GM12865 (cell line): ENCODE measurements at regions not wholly inside any gene's neighbourhood (a gene's known extent, or its start where the extent isn't known, plus 50 kb on each side); places are given as distances from the start of the nearest gene placed in this dataset.

Experiments used
- DNase-seq: peaks from one replicate; pipeline ENCODE4 v3.0.0; 2010; ENCODE audit warnings: low read depth
- H3K4me3 ChIP-seq: 2 replicates; pipeline ENCODE4 v1.5.1; 2011; ENCODE audit warnings: mild to moderate bottlenecking, low read depth, low read length, control low read depth
- TF ChIP-seq, protein P1 (sequence below): IDR thresholded peaks from 2 replicates; pipeline ENCODE4 v1.5.1; 2011; ENCODE audit warnings: low read length, control low read depth, low read depth, inconsistent platforms; ENCODE audit not compliant: insufficient read depth; ENCODE audit errors: missing control alignments

DNA sequence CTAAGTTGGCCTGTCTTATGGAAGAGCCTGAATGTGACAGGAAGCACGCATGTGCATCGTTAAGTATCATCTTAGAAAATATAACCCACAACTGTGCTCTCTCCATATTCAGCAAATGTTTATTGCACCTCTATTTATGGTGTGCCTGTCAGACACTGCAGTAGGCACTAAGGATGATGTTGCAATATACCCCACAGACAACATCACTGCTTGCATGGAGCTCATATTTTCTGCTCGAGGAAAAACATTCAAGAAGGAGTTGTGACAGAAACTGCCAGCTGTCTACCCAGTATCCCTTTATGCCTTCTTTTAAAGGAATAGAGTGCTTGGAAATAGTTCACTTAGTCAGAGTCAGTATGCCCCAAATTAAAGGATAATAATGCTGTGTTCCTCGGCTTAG, 132.3 kb upstream of the RBFOX1 start:
- DNase-seq = no peak
- H3K4me3 ChIP-seq = no peak overlapping the region
- TF ChIP-seq, protein P1, sequence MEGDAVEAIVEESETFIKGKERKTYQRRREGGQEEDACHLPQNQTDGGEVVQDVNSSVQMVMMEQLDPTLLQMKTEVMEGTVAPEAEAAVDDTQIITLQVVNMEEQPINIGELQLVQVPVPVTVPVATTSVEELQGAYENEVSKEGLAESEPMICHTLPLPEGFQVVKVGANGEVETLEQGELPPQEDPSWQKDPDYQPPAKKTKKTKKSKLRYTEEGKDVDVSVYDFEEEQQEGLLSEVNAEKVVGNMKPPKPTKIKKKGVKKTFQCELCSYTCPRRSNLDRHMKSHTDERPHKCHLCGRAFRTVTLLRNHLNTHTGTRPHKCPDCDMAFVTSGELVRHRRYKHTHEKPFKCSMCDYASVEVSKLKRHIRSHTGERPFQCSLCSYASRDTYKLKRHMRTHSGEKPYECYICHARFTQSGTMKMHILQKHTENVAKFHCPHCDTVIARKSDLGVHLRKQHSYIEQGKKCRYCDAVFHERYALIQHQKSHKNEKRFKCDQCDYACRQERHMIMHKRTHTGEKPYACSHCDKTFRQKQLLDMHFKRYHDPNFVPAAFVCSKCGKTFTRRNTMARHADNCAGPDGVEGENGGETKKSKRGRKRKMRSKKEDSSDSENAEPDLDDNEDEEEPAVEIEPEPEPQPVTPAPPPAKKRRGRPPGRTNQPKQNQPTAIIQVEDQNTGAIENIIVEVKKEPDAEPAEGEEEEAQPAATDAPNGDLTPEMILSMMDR = no peak

DNA sequence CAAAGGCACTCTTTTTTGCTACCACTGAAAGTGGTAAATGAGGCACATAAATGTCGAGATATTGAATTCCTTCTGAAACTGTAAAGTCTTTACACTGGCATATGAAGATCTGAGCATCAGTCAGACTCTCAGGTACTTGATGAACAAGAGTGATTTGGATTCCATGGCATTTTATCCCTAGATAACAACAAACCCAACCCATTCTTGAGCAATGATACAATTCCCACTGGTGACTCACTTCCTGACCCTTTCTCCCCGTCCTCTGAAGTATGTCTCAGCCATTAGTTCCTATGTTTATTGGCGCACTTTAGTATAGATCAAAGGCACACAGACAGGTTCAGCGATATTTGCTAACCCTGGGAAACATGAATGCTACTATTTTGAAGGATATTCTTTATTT, 147.0 kb upstream of the RBFOX1 start:
- H3K4me3 ChIP-seq = no peak overlapping the region
- no peak for DNase-seq
- TF ChIP-seq, protein P1 = no peak

DNA sequence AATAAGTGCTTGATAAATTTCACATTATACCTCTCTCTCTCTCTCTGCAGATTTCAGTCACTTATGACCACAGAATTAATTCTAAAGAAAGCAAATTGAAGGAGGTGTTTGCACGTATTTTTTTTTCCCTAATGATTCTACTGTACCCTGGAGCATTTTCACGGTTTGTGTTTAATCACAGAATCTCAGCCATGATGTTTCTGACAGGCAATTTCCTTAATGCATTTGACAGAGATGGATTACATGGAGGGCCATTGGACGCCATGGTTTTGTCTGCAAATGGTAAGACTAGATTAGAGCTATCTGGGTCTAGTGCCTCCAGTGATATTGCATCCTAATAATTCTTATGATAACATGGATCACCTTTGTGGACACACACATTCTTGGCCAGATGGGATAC, 147.5 kb upstream of the RBFOX1 start:
- no peak for DNase-seq
- TF ChIP-seq, protein P1 = no peak
- H3K4me3 ChIP-seq = no peak overlapping the region

DNA sequence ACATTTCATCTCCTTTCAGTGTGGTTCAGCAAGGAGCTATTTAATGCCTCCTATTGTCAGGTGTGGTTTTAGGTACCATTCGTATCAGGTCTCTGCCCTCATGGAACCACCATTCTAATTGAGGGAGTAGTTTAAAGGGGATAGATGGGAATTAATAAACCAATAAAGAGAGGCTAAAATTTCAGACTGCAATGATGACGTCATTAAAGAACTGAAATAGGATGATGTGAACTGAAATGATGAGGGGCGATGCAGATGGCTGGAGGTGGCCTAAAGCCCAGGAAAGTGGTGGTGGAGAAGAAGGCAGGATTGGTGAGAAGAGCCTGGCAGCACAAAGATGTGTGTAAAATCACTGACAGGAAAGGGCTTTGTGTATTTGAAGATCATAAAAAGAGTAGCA, 148.9 kb upstream of the RBFOX1 start:
- no peak overlapping the region for H3K4me3 ChIP-seq
- no peak for DNase-seq
- TF ChIP-seq, protein P1 = no peak

DNA sequence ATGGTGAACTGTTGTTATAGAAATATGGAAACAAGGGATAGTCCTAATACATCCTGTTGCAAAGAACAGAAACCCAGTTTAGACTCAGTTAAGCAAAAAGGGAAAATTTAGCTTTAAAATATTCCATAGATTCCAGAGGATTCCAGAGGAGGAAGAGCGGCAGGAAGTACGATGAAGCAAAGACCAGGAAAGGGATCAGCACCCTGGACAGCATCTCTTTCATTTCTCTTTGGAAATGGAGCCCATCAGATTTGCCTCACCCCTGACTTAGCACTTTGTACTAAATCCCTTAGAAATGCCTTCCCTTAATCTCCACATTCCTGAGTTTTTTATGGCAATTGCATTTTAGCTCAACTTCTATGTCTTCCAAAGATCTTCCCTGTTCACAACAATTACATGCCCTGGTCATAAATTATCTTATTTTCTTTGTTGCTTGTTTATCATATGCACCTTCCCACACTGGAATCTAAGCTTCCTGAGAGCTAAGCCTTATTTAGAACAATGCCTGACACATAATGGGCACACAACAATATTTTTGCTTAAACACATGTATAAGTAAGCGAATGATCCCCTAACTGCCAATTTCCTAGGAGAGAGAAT, 150.0 kb upstream of the RBFOX1 start:
- TF ChIP-seq, protein P1 = no peak
- DNase-seq = no peak
- H3K4me3 ChIP-seq = no peak overlapping the region

DNA sequence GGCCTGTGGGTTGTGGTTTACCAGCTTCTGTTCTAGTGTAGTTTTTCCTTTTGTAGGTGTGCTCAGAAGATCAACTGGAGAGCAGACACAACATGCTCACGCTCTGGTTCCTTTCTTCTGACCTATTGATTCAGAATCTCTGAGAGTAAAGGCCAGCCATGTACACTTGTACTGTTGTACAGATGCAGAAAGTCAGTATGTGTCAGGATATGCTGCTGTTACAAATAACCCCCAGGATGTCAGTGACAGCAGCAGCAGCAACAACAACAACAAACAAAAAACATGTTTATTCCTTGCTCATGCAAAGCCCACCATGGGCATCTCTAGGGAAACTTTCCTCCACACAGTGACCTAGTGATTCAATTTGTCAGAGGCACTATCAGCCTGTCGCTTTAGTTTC, 154.8 kb upstream of the RBFOX1 start:
- no peak for DNase-seq
- H3K4me3 ChIP-seq = no peak overlapping the region
- TF ChIP-seq, protein P1 = no peak

DNA sequence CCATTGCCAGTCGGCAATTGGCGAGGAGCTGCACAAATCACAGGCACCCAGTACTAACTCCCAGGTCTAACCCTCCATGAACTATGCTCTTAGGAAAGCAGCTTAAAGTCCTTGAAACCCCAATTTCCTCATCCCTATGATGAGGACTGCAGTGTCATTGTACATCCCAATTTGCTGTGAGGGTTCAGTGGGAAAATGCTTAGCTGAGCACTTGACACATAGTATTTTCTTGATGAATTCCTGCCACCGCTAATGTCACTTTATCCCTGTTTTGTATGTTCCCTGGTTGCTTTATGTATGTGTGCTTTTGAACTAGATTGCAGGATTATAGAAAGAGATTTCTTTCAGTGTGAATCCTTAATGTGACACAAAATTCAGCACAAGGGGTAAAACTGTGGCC, 161.5 kb upstream of the RBFOX1 start:
- no peak for DNase-seq
- H3K4me3 ChIP-seq = no peak overlapping the region
- TF ChIP-seq, protein P1 = no peak
